Erythroblast (primary cell): ENCODE measurements at regions not wholly inside any gene's neighbourhood (a gene's known extent, or its start where the extent isn't known, plus 50 kb on each side); places are given as distances from the start of the nearest gene placed in this dataset.

Experiments
- GATA1 ChIP-seq: IDR thresholded peaks from 2 replicates; pipeline ENCODE4 v1.6.1; 2011; ENCODE audit warnings: low read depth, mild to moderate bottlenecking, control low read depth, low read length, moderate library complexity
- POLR2A ChIP-seq: IDR thresholded peaks from 2 replicates; pipeline ENCODE4 v1.6.1; 2011; ENCODE audit warnings: mild to moderate bottlenecking, low read length

DNA sequence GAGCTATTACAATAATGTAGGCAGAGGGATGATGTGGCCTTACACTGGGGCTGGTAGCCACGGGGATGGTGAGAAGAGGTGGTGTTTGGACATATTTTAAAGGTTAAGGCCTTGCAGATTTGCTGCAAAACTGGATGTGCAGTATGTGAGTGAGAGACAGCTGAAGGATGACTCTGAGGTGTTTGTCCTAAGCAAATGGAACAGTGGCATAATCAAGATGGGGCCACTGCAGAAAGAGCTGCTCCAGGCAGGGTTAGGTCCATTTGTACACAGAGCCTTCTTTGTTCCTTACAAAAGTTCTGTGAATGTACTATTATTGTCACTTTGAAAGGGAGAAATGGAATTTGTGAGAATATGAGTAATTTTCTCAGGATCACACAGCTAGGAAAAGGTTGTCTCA, 220.4 kb upstream of the ZP4 start:
- TF ChIP-seq POLR2A (no peak), GATA1 (no peak)
